Peyer's patch (tissue), 4 donors: ENCODE measurements at regions not wholly inside any gene's neighbourhood (a gene's known extent, or its start where the extent isn't known, plus 50 kb on each side); places are given as distances from the start of the nearest gene placed in this dataset.

Source experiments
- DNase-seq, 3 donors: peaks; one replicate each; pipeline ENCODE4 v3.0.0-alpha.2; 2017 to 2019
- H3K27ac ChIP-seq, 4 donors: fragments of 200-600 bp; sonication (generic); one replicate each; pipeline ENCODE4 v1.5.1; 2016 to 2019
- H3K27me3 ChIP-seq, 2 donors: fragments of 200-600 bp; sonication (generic); one replicate each; pipeline ENCODE4 v1.5.1; 2019
- H3K36me3 ChIP-seq, 3 donors: fragments of 200-600 bp; sonication (generic); one replicate each; pipeline ENCODE4 v1.5.1; 2016 to 2019
- H3K4me1 ChIP-seq, 4 donors: fragments of 200-600 bp; sonication (generic); one replicate each; pipeline ENCODE4 v1.5.1; 2016 to 2019
- H3K4me3 ChIP-seq, 4 donors: fragments of 200-600 bp; sonication (generic); 1 replicate in 3 of 4; 2 replicates in 1 of 4; pipeline ENCODE4 v1.5.1; 2016 to 2019; ENCODE audit warnings: mild to moderate bottlenecking in 1 of 4
- H3K9me3 ChIP-seq, 4 donors: fragments of 200-600 bp; sonication (generic); one replicate each; pipeline ENCODE4 v1.5.1; 2016 to 2019; ENCODE audit warnings: mild to moderate bottlenecking in 1 of 4
- POLR2A ChIP-seq, 2 donors: fragments of 450-650 bp; IDR thresholded peaks; one replicate each; pipeline ENCODE4 v1.5.1; 2017; ENCODE audit warnings: antibody characterized with exemption in 2 of 2, mild to moderate bottlenecking in 2 of 2, moderate library complexity in 2 of 2
- TF ChIP-seq, protein P1 (sequence below), 6 experiments: fragments of 450-650 bp in 4 of 6; fragments of 200-600 bp in 2 of 6; sonication (generic) in 1 of 6; IDR thresholded peaks; one replicate each; pipeline ENCODE4 v1.5.1; 2017 to 2019; ENCODE audit warnings: antibody characterized with exemption in 6 of 6, mild to moderate bottlenecking in 3 of 6, moderate library complexity in 1 of 6

DNA sequence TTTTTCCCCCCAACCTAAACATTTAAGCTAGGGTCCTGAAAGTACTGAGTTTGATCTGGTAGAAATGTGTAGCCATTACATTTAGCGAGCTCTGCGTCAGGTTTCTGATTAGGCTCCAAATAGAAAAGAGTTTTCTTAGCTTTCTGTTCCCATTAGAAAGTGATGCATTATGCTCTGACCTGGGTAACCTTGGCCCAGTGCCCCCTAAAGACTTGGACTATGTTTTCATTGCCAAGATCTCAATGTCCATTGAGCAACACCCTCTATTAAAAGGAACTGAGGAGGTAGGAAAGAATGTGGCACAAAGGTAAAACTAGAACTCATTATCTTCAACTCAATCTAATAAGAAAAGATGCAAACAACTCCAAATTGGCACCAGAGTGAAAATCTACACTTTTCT, 358.9 kb upstream of the PCSK5 start:
- H3K4me3 ChIP-seq, result no peak overlapping the region
- TF ChIP-seq POLR2A (IDR thresholded peaks at IDR 0.05), result no peak
- TF ChIP-seq, protein P1, sequence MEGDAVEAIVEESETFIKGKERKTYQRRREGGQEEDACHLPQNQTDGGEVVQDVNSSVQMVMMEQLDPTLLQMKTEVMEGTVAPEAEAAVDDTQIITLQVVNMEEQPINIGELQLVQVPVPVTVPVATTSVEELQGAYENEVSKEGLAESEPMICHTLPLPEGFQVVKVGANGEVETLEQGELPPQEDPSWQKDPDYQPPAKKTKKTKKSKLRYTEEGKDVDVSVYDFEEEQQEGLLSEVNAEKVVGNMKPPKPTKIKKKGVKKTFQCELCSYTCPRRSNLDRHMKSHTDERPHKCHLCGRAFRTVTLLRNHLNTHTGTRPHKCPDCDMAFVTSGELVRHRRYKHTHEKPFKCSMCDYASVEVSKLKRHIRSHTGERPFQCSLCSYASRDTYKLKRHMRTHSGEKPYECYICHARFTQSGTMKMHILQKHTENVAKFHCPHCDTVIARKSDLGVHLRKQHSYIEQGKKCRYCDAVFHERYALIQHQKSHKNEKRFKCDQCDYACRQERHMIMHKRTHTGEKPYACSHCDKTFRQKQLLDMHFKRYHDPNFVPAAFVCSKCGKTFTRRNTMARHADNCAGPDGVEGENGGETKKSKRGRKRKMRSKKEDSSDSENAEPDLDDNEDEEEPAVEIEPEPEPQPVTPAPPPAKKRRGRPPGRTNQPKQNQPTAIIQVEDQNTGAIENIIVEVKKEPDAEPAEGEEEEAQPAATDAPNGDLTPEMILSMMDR (IDR thresholded peaks at IDR 0.05), result no peak
- peaks cover 0 to 13% (median 1%) of the 10 kb centered on the region in 4 donors for H3K4me1 ChIP-seq
- peak in 1 of 3 donors; percentile 55 for DNase-seq
- H3K27me3 ChIP-seq, result no peaks in the 10 kb centered on the region
- H3K36me3 ChIP-seq, result no peaks in the 10 kb centered on the region
- H3K9me3 ChIP-seq, result no peaks in the 10 kb centered on the region
- peak overlapping the region in 2 of 4 donors; percentile 45 to 60 for H3K27ac ChIP-seq

DNA sequence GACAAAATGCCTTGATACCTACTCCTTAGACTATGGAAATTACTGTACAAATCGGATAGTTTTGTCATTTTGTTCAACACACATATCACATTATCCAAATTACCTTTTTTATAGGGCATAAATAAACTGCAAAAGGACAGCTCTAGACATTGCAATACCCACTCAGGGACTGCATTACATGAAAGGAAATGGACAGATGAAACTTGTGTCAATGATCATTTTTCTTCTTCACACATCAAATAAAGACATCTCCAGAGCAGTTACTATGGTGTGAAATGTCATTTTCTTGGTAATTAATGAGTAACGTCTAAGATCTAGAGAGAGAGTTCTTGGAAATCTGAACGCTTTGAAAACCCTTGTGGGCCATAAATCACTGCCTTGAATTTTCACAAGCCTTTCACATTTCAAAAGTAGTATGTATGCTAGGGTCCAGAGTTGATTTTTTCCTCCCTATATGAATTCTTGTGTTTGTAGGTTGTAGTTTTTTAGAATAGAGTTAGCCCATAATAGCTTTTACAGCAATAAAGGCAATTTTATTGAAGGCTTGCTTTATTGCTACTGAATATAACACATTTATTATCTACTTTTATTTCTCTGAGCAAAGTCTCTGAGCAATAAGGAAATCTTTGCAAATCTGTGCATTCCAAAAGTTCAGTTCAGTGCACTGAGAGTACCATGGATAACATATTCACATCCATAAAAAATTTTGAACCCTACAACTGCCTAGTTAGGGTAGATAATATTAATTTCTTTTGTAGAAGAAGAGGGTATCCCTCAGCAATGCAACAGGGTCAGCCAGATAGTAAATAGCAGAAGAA, 358.0 kb upstream of the PCSK5 start:
- H3K9me3 ChIP-seq, result no peaks in the 10 kb centered on the region
- no peak for DNase-seq
- TF ChIP-seq POLR2A (IDR thresholded peaks at IDR 0.05), result no peak
- TF ChIP-seq, protein P1 (IDR thresholded peaks at IDR 0.05), result no peak
- peaks cover 0 to 13% (median 1%) of the 10 kb centered on the region in 4 donors for H3K4me1 ChIP-seq
- no peak overlapping the region for H3K4me3 ChIP-seq
- H3K36me3 ChIP-seq, result no peaks in the 10 kb centered on the region
- H3K27ac ChIP-seq, result peak overlapping the region in 2 of 4 donors; percentile 45 to 66
- no peaks in the 10 kb centered on the region for H3K27me3 ChIP-seq

DNA sequence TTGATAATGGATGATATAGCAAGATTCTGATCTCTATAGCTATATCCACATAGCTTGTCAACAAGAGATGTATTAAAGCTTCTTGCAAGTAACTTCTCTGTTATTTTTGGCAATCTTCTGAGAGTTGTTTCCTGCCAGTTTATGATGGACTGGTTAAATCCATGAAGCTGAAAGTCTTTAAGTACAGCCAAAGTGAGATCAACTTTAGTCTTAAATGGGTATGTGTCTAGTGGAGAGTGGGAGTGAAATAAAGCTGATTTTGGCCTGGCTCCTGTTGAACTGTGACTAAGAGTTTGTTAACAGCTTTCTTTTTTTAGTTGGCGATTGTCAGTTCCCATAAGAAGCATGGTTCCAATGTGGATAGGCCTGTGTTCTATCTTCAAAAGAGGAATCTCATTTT, 350.9 kb upstream of the PCSK5 start:
- H3K4me1 ChIP-seq, result peaks cover 0 to under 1% (median 0%) of the 10 kb centered on the region in 4 donors
- no peak overlapping the region for H3K27ac ChIP-seq
- TF ChIP-seq, protein P1 (IDR thresholded peaks at IDR 0.05), result no peak
- TF ChIP-seq POLR2A (IDR thresholded peaks at IDR 0.05), result no peak
- no peak overlapping the region for H3K4me3 ChIP-seq
- H3K36me3 ChIP-seq, result no peaks in the 10 kb centered on the region
- no peak for DNase-seq
- no peaks in the 10 kb centered on the region for H3K27me3 ChIP-seq
- no peaks in the 10 kb centered on the region for H3K9me3 ChIP-seq

DNA sequence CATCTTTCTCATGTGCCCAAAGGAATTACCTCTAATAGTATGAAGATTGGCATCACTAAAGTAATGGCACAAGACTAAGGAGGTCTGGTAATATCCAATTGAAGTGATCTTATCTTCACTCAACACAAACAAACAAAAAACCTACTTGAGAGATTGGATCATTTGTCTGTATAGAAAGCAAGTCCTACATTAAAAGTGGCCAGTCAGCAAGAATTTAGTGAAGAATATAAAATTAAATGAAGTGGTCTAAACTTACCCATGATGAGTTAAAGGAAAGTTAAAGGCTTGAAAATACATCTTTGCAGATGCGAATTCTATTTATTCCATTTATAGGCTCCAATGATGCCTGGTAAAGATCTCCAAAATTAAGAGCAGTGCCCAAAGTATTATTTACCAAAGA, 350.3 kb upstream of the PCSK5 start:
- Histone ChIP-seq H3K9me3 (no peaks in the 10 kb centered on the region), H3K36me3 (no peaks in the 10 kb centered on the region), H3K4me1 (peaks cover 0 to 6% (median 0%) of the 10 kb centered on the region in 4 donors), H3K4me3 (no peak overlapping the region), H3K27me3 (no peaks in the 10 kb centered on the region), H3K27ac (no peak overlapping the region)
- TF ChIP-seq, protein P1 (IDR thresholded peaks at IDR 0.05), result no peak
- TF ChIP-seq POLR2A (IDR thresholded peaks at IDR 0.05), result no peak
- no peak for DNase-seq

- TF ChIP-seq, protein P1 (IDR thresholded peaks at IDR 0.05), result no peak
- TF ChIP-seq POLR2A (IDR thresholded peaks at IDR 0.05), result no peak
- Histone ChIP-seq H3K27ac (no peak overlapping the region), H3K36me3 (no peaks in the 10 kb centered on the region), H3K4me1 (peaks cover 0 to 6% (median 0%) of the 10 kb centered on the region in 4 donors), H3K4me3 (no peak overlapping the region), H3K9me3 (no peaks in the 10 kb centered on the region), H3K27me3 (no peaks in the 10 kb centered on the region)
- DNase-seq, result no peak
Measured at GRCh38 chr9:75541734-75542133, 348.7 kb upstream of the PCSK5 start.
